ENCODE measurements at regions not wholly inside any gene's neighbourhood (a gene's known extent, or its start where the extent isn't known, plus 50 kb on each side); places are given as distances from the start of the nearest gene placed in this dataset.

DNA sequence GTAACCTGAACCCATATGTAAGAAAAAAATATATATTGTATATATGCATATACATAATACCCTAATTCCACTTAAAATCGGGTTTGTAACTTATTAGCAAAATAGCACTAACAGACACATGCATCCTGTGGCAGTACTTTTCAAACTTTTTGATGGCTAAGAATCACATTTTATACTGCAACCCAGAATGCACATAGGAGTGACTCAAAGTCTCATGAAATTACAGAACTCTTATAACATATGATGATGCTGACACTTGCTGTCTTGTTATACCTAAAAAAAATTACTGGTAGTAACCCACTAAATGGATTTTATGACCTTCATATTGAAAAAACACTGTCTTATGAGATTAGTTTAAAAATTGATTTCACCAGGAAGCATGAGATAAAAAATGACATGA is 152.4 kb upstream of the FRMD4B start:
- TF ChIP-seq EP300 (IDR thresholded peaks at IDR 0.05) (no peak), POLR2A (IDR thresholded peaks at IDR 0.05) (no peak), POLR2AphosphoS5 (IDR thresholded peaks at IDR 0.05) (no peak)
- TF ChIP-seq, protein P1, sequence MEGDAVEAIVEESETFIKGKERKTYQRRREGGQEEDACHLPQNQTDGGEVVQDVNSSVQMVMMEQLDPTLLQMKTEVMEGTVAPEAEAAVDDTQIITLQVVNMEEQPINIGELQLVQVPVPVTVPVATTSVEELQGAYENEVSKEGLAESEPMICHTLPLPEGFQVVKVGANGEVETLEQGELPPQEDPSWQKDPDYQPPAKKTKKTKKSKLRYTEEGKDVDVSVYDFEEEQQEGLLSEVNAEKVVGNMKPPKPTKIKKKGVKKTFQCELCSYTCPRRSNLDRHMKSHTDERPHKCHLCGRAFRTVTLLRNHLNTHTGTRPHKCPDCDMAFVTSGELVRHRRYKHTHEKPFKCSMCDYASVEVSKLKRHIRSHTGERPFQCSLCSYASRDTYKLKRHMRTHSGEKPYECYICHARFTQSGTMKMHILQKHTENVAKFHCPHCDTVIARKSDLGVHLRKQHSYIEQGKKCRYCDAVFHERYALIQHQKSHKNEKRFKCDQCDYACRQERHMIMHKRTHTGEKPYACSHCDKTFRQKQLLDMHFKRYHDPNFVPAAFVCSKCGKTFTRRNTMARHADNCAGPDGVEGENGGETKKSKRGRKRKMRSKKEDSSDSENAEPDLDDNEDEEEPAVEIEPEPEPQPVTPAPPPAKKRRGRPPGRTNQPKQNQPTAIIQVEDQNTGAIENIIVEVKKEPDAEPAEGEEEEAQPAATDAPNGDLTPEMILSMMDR (IDR thresholded peaks at IDR 0.05), result no peak
